ENCODE measurements at regions not wholly inside any gene's neighbourhood (a gene's known extent, or its start where the extent isn't known, plus 50 kb on each side); places are given as distances from the start of the nearest gene placed in this dataset.

DNA sequence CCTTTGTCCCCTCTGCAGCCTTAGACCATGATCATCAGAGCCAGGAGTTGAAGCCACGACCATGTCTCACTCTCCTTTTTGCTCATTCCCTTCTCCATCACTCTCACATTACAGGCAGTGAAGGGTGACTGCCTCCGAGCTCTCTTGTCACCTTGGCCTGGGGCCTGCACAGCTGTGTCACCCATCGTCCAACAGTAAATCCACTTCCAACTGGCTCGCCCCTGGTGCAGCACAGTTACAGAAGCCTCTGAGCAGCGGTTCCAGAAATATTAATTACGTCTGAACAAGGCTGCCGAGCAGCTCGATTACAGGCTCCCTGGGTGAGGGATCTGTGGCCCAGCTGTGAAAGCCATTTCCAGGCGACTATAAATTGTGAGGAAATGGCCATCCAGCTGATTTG lies 528.2 kb downstream of the NR2F2 start:
- Histone ChIP-seq H3K27me3 (ENCODE audit: control insufficient read depth in 2 of 2, insufficient read depth in 2 of 2, low read length in 2 of 2) (peaks cover 0 to 3% of the 10 kb centered on the region in 2 experiments), H3K9me3 (replicated peaks; ENCODE audit: control insufficient read depth, insufficient read depth, low read length) (no peaks in the 10 kb centered on the region), H3K4me3 (replicated peaks in 1 of 3; ENCODE audit: insufficient read depth in 1 of 3, low read depth in 1 of 3, low read length in 3 of 3) (no peak overlapping the region), H3K36me3 (ENCODE audit: control insufficient read depth in 2 of 2, extremely low read depth in 1 of 2, insufficient read depth in 2 of 2, low read length in 2 of 2) (no peaks in the 10 kb centered on the region), H3K9ac (replicated peaks; ENCODE audit: extremely low read depth, insufficient read depth, low read length) (no peak overlapping the region), H3K9me1 (replicated peaks; ENCODE audit: control insufficient read depth, extremely low read depth, insufficient read depth, low read length) (no peaks in the 10 kb centered on the region), H3K79me2 (ENCODE audit: control insufficient read depth, insufficient read depth, low read length) (no peaks in the 10 kb centered on the region), H2AFZ (ENCODE audit: low read depth, low read length) (no peak overlapping the region), H3K4me2 (ENCODE audit: insufficient read depth, low read length) (no peak overlapping the region), H3K4me1 (ENCODE audit: control insufficient read depth, extremely low read depth, insufficient read depth, low read length) (no peaks in the 10 kb centered on the region), H4K20me1 (replicated peaks; ENCODE audit: control insufficient read depth, extremely low read depth, insufficient read depth, low read length) (no peaks in the 10 kb centered on the region), H3K27ac (ENCODE audit: insufficient read depth, low read depth, low read length) (no peak overlapping the region)
- dilution Hi-C loops (cut with MboI; ENCODE audit: extremely low pct_ligation_motif_present, low sequenced_read_pairs) = no loop called here
- intact Hi-C loops (cut with micrococcal nuclease) = no loop called here
- no peak for TF ChIP-seq JUN (IDR thresholded peaks at IDR 0.05; ENCODE audit: borderline replicate concordance, insufficient read depth, insufficient read length, low read depth)
- TF ChIP-seq POLR2AphosphoS5 (IDR thresholded peaks at IDR 0.05; ENCODE audit: insufficient read depth, low read depth, low read length) = no peak
- no peak for TF ChIP-seq MYC (IDR thresholded peaks at IDR 0.05; ENCODE audit: low read depth, low read length)
- no peak for TF ChIP-seq CTCF (IDR thresholded peaks at IDR 0.05; ENCODE audit: extremely low read depth in 1 of 2, insufficient read depth in 1 of 2, low read depth in 1 of 2, low read length in 2 of 2)
- no peak for TF ChIP-seq FOS (IDR thresholded peaks at IDR 0.05; ENCODE audit: borderline replicate concordance, insufficient read depth, low read length)
- TF ChIP-seq, protein P1, sequence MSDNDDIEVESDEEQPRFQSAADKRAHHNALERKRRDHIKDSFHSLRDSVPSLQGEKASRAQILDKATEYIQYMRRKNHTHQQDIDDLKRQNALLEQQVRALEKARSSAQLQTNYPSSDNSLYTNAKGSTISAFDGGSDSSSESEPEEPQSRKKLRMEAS (IDR thresholded peaks at IDR 0.05; ENCODE audit: insufficient read depth, insufficient read length) = no peak
- no peak for TF ChIP-seq GATA2 (IDR thresholded peaks at IDR 0.05; ENCODE audit: insufficient read depth, insufficient read length, low read depth, low read length)
- TF ChIP-seq EZH2 (IDR thresholded peaks at IDR 0.05; ENCODE audit: borderline replicate concordance, low read depth, low read length, severe bottlenecking) = no peak
- POLR2A ChIA-PET = no interaction called here
- BruUV-seq (replicated peaks) = no TSS peak
- CTCF ChIA-PET = interaction anchor here (1.0 to 1.2 kb wide), 2 partner anchors 143 to 356 kb away, joined by 3 read pairs; no protein-coding TSS in a partner anchor
- no peak for DNase-seq (ENCODE audit: low read depth, low spot score)
- FAIRE-seq = no peak

Data from endothelial cell of umbilical vein (primary cell).